HepG2 (cell line): ENCODE measurements at regions not wholly inside any gene's neighbourhood (a gene's known extent, or its start where the extent isn't known, plus 50 kb on each side); places are given as distances from the start of the nearest gene placed in this dataset.

Source experiments
- ATAC-seq: fragments of 200-7000 bp; cut with Tn5 transposase; 3 replicates; pipeline ENCODE4 v1.9.1; 2020; ENCODE audit warnings: mild to moderate bottlenecking, moderate library complexity
- BruUV-seq: library from RNA; stranded (reverse); fragments of 400-500 nt; replicated peaks from 2 replicates; lab custom pipeline; 2021; lab: Mats Ljungman, UMichigan
- CTCF ChIA-PET: fragments of 300-600 bp; formaldehyde crosslinking; extraction: SDS; loops from one replicate; lab custom pipeline; 2021; ENCODE audit warnings: low total read pairs, inconsistent platforms, low intra/inter-chr PET ratio; lab: Yijun Ruan, JAX
- POLR2A ChIA-PET: fragments of 350-600 bp; sonication (Branson Sonifier 250); formaldehyde crosslinking; loops from one replicate; lab custom pipeline; 2020; ENCODE audit warnings: antibody characterized with exemption, inconsistent platforms; lab: Yijun Ruan, JAX
- DNase-seq: peaks from one replicate; pipeline ENCODE4 v3.0.0-alpha.2; 2015; ENCODE audit warnings: low spot score
- FAIRE-seq: peaks from 3 replicates; lab custom pipeline; 2011; peaks lifted over from hg19 to GRCh38; lab: Jason Lieb, UNC
- H2AFZ ChIP-seq: one replicate; pipeline ENCODE4 v1.6.1; 2011; ENCODE audit warnings: low read length, inconsistent platforms
- H3K27ac ChIP-seq: fragments of 300-600 bp; 3 replicates; pipeline ENCODE4 v1.8.0; 2011; ENCODE audit warnings: mixed run types, mild to moderate bottlenecking, mixed read lengths, low read length, inconsistent platforms; ENCODE audit not compliant: insufficient read depth; ENCODE audit errors: extremely low read length
- H3K27me3 ChIP-seq, 2 experiments: fragments of 200-600 bp in 1 of 2; 2 replicates in 1 of 2; 3 replicates in 1 of 2; pipeline versions ENCODE4 v1.6.0 to v1.8.0; 2011; ENCODE audit warnings: low read length in 2 of 2, mild to moderate bottlenecking in 2 of 2, moderate library complexity in 2 of 2, inconsistent platforms in 1 of 2; ENCODE audit not compliant: insufficient read depth in 2 of 2, control insufficient read depth in 1 of 2
- H3K36me3 ChIP-seq, 2 experiments: fragments of 200-600 bp in 1 of 2; replicated peaks in 1 of 2; 2 replicates in 1 of 2; 3 replicates in 1 of 2; pipeline versions ENCODE4 v1.5.1 to v1.8.0; 2011; ENCODE audit warnings: low read length in 2 of 2, inconsistent platforms in 1 of 2; ENCODE audit not compliant: insufficient read depth in 2 of 2, control insufficient read depth in 1 of 2
- H3K4me1 ChIP-seq: 2 replicates; pipeline ENCODE4 v1.5.1; 2012; ENCODE audit warnings: low read length, inconsistent platforms; ENCODE audit not compliant: insufficient read depth
- H3K4me2 ChIP-seq: 2 replicates; pipeline ENCODE4 v1.6.0; 2011; ENCODE audit warnings: low read depth, low read length, inconsistent platforms
- H3K4me3 ChIP-seq, 3 experiments: fragments of 200-600 bp in 1 of 3; sonication (generic), shearing (Covaris generic) in 1 of 3; replicated peaks in 1 of 3; 2 replicates each; pipeline ENCODE4 v1.5.1; 2011 to 2016; ENCODE audit warnings: low read length in 3 of 3, inconsistent platforms in 2 of 3, low read depth in 2 of 3, mild to moderate bottlenecking in 2 of 3, control low read depth in 1 of 3, mixed read lengths in 1 of 3; ENCODE audit not compliant: insufficient read depth in 1 of 3
- H3K79me2 ChIP-seq: one replicate; pipeline ENCODE4 v1.6.1; 2011; ENCODE audit warnings: low read length, inconsistent platforms; ENCODE audit not compliant: insufficient read depth
- H3K9ac ChIP-seq: 2 replicates; pipeline ENCODE4 v1.6.0; 2011; ENCODE audit warnings: mild to moderate bottlenecking, low read depth, low read length, inconsistent platforms; ENCODE audit not compliant: insufficient read depth
- H3K9me3 ChIP-seq: 2 replicates; pipeline ENCODE4 v1.5.1; 2012; ENCODE audit warnings: mild to moderate bottlenecking, low read length
- H4K20me1 ChIP-seq: 2 replicates; pipeline ENCODE4 v1.6.0; 2011; ENCODE audit warnings: inconsistent platforms, mild to moderate bottlenecking, low read length, moderate library complexity; ENCODE audit not compliant: insufficient read depth
- BRCA1 ChIP-seq: sonication (generic); formaldehyde crosslinking; IDR thresholded peaks from 2 replicates; pipeline ENCODE4 v1.4.0; 2020; ENCODE audit warnings: missing genetic modification reagents
- FOSL1 ChIP-seq: sonication (generic); formaldehyde crosslinking; IDR thresholded peaks from 2 replicates; pipeline ENCODE4 v1.9.0; 2021; ENCODE audit warnings: missing genetic modification reagents, borderline replicate concordance
- GABPB1 ChIP-seq: IDR thresholded peaks from 2 replicates; pipeline ENCODE4 v1.6.1; 2016; ENCODE audit warnings: mild to moderate bottlenecking, missing genetic modification reagents, moderate library complexity, missing compliant biosample characterization
- GATAD1 ChIP-seq: IDR thresholded peaks from 2 replicates; pipeline ENCODE4 v1.6.1; 2016; ENCODE audit warnings: missing genetic modification reagents, missing compliant biosample characterization
- HCFC1 ChIP-seq: fragments of 150-350 bp; IDR thresholded peaks from 2 replicates; pipeline ENCODE4 v1.6.1; 2014; ENCODE audit warnings: low read depth, low read length
- MAFF ChIP-seq: IDR thresholded peaks from 2 replicates; pipeline ENCODE4 v1.6.1; 2011; ENCODE audit warnings: low read depth, low read length, improper control_type of control experiment
- SMARCC2 ChIP-seq: fragments of 450-650 bp; IDR thresholded peaks from 2 replicates; pipeline ENCODE4 v1.6.1; 2017; ENCODE audit warnings: antibody characterized with exemption, mild to moderate bottlenecking
- SOX13 ChIP-seq, 3 experiments: fragments of 450-650 bp in 1 of 3; sonication (generic) in 1 of 3; formaldehyde crosslinking in 1 of 3; IDR thresholded peaks in 2 of 3; conservative IDR thresholded peaks in 1 of 3; 2 replicates each; pipeline versions ENCODE4 v1.5.0 to v1.6.1; 2016 to 2020; ENCODE audit warnings: antibody characterized with exemption in 1 of 3, mild to moderate bottlenecking in 1 of 3, missing compliant biosample characterization in 1 of 3, missing genetic modification reagents in 1 of 3, moderate library complexity in 1 of 3
- SOX6 ChIP-seq, 2 experiments: fragments of 450-650 bp in 1 of 2; sonication (generic) in 1 of 2; formaldehyde crosslinking in 1 of 2; IDR thresholded peaks; 2 replicates each; pipeline versions ENCODE4 v1.4.0 to v1.6.1; 2017 to 2020; ENCODE audit warnings: antibody characterized with exemption in 1 of 2, mild to moderate bottlenecking in 1 of 2, missing genetic modification reagents in 1 of 2
- SRSF4 ChIP-seq: fragments of 200-400 bp; formaldehyde crosslinking; IDR thresholded peaks from one replicate; pipeline ENCODE4 v1.6.1; 2018; ENCODE audit warnings: mild to moderate bottlenecking, low read depth, low read length, moderate library complexity; ENCODE audit not compliant: poor library complexity, severe bottlenecking
- SRY ChIP-seq: sonication (generic); formaldehyde crosslinking; IDR thresholded peaks from 2 replicates; pipeline ENCODE4 v1.8.0; 2022; ENCODE audit warnings: mild to moderate bottlenecking, missing genetic modification reagents
- ZNF124 ChIP-seq: sonication (generic); formaldehyde crosslinking; IDR thresholded peaks from 2 replicates; pipeline ENCODE4 v1.4.0; 2020; ENCODE audit warnings: missing genetic modification reagents
- ZNF24 ChIP-seq: fragments of 450-650 bp; IDR thresholded peaks from 2 replicates; pipeline ENCODE4 v1.6.1; 2017; ENCODE audit warnings: antibody characterized with exemption, mild to moderate bottlenecking
- ZSCAN12 ChIP-seq: sonication (generic); formaldehyde crosslinking; IDR thresholded peaks from 2 replicates; pipeline ENCODE4 v1.9.0; 2021; ENCODE audit warnings: mild to moderate bottlenecking, missing genetic modification reagents
- WGBS: methylation state at CpG from one replicate; pipeline ENCODE4 v1.1.6; 2017; ENCODE audit warnings: low lambda C conversion rate; 5-methylcytosine and 5-hydroxymethylcytosine counted together
- in situ Hi-C: cut with HindIII; loops from 2 replicates; pipeline ENCODE4 v1.10.0; 2017; ENCODE audit warnings: low pct_unique_long_range_greater_than_20kb; ENCODE audit not compliant: extremely low pct_ligation_motif_present
- intact Hi-C: fragments of 100-400 bp; cut with micrococcal nuclease; formaldehyde crosslinking; loops from one replicate; pipeline ENCODE4 v1.10.0; 2022; ENCODE audit not compliant: unreplicated experiment
- TF ChIP-seq, protein P1 (sequence below): sonication (generic); formaldehyde crosslinking; IDR thresholded peaks from 2 replicates; pipeline ENCODE4 v1.8.1; 2022; ENCODE audit warnings: low read depth, mild to moderate bottlenecking, missing genetic modification reagents
- TF ChIP-seq, protein P2 (sequence below): sonication (generic); formaldehyde crosslinking; IDR thresholded peaks from 2 replicates; pipeline ENCODE4 v1.4.0; 2020; ENCODE audit warnings: mild to moderate bottlenecking, missing genetic modification reagents, borderline replicate concordance
- TF ChIP-seq, protein P3 (sequence below): sonication (generic); formaldehyde crosslinking; IDR thresholded peaks from 2 replicates; pipeline ENCODE4 v1.4.0; 2020; ENCODE audit warnings: missing genetic modification reagents
- TF ChIP-seq, protein P4 (sequence below): sonication (generic); formaldehyde crosslinking; IDR thresholded peaks from 2 replicates; pipeline ENCODE4 v1.5.0; 2020; ENCODE audit warnings: missing genetic modification reagents, mild to moderate bottlenecking, borderline replicate concordance

DNA sequence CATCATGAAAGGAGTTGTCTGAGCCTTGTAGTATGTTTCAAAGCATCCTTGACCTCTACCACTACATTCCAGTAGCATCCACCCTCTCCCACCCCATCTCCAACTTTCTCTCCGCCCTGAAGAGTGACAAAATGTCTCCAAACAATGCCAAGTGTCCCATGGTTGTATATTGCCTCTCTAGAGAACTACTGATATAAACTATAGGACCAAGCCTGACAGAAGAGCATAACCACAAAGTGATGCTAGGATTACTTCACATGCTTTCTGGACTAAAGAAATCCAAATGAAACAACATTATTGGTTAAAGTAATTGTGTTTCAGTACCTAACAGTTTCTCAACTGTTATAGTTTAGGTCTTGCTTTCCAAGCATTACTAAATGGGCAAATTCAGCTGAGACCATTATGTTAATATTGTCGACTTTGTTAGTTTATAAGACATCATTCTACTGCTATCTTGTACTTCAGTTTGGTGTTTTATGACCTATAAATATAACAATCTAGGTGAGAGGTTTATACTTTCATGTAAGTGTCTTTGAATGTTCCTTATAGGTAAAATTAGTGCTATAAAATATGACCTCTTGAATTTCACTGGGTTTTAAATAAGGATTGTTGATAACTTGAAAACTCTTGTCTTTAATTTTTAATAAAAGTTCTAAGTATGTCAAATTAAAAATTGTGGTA, 117.4 kb downstream of the SUCNR1 start:
- no peaks in the 10 kb centered on the region for H3K79me2 ChIP-seq
- H3K4me1 ChIP-seq: no peaks in the 10 kb centered on the region
- H3K9me3 ChIP-seq: no peaks in the 10 kb centered on the region
- BruUV-seq: no TSS peak
- no peak overlapping the region for H3K27ac ChIP-seq
- CTCF ChIA-PET: no interaction called here
- WGBS: 0% methylated on average over 2 of the region's 2 CpGs
- intact Hi-C loops (no loop called here), in situ Hi-C loops (no loop called here)
- H3K4me3 ChIP-seq: no peak overlapping the region
- POLR2A ChIA-PET: no interaction called here
- FAIRE-seq: no peak
- H2AFZ ChIP-seq: no peak overlapping the region
- H3K27me3 ChIP-seq: no peaks in the 10 kb centered on the region
- H3K9ac ChIP-seq: no peak overlapping the region
- H4K20me1 ChIP-seq: no peaks in the 10 kb centered on the region
- DNase-seq: no peak
- no peaks in the 10 kb centered on the region for H3K36me3 ChIP-seq
- H3K4me2 ChIP-seq: no peak overlapping the region
- ATAC-seq: no peak
- no peak for TF ChIP-seq HCFC1
- no peak for TF ChIP-seq FOSL1
- TF ChIP-seq SOX6 (IDR thresholded peaks at IDR 0.05): no peak
- no peak for TF ChIP-seq SOX6 (CRISPR knock-in tag; IDR thresholded peaks at IDR 0.05)
- TF ChIP-seq ZSCAN12 (CRISPR knock-in tag): no peak
- TF ChIP-seq, protein P1, sequence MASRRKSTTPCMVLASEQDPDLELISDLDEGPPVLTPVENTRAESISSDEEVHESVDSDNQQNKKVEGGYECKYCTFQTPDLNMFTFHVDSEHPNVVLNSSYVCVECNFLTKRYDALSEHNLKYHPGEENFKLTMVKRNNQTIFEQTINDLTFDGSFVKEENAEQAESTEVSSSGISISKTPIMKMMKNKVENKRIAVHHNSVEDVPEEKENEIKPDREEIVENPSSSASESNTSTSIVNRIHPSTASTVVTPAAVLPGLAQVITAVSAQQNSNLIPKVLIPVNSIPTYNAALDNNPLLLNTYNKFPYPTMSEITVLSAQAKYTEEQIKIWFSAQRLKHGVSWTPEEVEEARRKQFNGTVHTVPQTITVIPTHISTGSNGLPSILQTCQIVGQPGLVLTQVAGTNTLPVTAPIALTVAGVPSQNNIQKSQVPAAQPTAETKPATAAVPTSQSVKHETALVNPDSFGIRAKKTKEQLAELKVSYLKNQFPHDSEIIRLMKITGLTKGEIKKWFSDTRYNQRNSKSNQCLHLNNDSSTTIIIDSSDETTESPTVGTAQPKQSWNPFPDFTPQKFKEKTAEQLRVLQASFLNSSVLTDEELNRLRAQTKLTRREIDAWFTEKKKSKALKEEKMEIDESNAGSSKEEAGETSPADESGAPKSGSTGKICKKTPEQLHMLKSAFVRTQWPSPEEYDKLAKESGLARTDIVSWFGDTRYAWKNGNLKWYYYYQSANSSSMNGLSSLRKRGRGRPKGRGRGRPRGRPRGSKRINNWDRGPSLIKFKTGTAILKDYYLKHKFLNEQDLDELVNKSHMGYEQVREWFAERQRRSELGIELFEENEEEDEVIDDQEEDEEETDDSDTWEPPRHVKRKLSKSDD (CRISPR knock-in tag): no peak
- TF ChIP-seq, protein P2, sequence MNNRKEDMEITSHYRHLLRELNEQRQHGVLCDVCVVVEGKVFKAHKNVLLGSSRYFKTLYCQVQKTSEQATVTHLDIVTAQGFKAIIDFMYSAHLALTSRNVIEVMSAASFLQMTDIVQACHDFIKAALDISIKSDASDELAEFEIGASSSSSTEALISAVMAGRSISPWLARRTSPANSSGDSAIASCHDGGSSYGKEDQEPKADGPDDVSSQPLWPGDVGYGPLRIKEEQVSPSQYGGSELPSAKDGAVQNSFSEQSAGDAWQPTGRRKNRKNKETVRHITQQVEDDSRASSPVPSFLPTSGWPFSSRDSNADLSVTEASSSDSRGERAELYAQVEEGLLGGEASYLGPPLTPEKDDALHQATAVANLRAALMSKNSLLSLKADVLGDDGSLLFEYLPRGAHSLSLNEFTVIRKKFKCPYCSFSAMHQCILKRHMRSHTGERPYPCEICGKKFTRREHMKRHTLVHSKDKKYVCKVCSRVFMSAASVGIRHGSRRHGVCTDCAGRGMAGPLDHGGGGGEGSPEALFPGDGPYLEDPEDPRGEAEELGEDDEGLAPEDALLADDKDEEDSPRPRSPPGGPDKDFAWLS (CRISPR knock-in tag): no peak
- TF ChIP-seq MAFF: no peak
- no peak for TF ChIP-seq ZNF124 (CRISPR knock-in tag)
- no peak for TF ChIP-seq SRSF4
- TF ChIP-seq GABPB1 (CRISPR knock-in tag): no peak
- TF ChIP-seq ZNF24: no peak
- TF ChIP-seq SMARCC2: no peak
- no peak for TF ChIP-seq GATAD1 (CRISPR knock-in tag)
- TF ChIP-seq SOX13 (IDR thresholded peaks at IDR 0.05): no peak
- TF ChIP-seq SOX13 (CRISPR knock-in tag; conservative IDR thresholded peaks at IDR 0.05 in 1 of 2, IDR thresholded peaks at IDR 0.05 in 1 of 2): no peak
- TF ChIP-seq, protein P3, sequence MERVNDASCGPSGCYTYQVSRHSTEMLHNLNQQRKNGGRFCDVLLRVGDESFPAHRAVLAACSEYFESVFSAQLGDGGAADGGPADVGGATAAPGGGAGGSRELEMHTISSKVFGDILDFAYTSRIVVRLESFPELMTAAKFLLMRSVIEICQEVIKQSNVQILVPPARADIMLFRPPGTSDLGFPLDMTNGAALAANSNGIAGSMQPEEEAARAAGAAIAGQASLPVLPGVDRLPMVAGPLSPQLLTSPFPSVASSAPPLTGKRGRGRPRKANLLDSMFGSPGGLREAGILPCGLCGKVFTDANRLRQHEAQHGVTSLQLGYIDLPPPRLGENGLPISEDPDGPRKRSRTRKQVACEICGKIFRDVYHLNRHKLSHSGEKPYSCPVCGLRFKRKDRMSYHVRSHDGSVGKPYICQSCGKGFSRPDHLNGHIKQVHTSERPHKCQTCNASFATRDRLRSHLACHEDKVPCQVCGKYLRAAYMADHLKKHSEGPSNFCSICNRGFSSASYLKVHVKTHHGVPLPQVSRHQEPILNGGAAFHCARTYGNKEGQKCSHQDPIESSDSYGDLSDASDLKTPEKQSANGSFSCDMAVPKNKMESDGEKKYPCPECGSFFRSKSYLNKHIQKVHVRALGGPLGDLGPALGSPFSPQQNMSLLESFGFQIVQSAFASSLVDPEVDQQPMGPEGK (CRISPR knock-in tag): no peak
- no peak for TF ChIP-seq SRY
- no peak for TF ChIP-seq BRCA1 (CRISPR knock-in tag)
- TF ChIP-seq, protein P4, sequence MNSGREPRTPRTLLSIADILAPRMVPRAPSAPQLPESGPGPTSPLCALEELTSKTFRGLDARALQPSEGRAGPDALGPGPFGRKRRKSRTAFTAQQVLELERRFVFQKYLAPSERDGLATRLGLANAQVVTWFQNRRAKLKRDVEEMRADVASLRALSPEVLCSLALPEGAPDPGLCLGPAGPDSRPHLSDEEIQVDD (CRISPR knock-in tag): no peak
